ENCODE measurements at regions not wholly inside any gene's neighbourhood (a gene's known extent, or its start where the extent isn't known, plus 50 kb on each side); places are given as distances from the start of the nearest gene placed in this dataset.
"Not testable (repeated sequence)": the region's sequence is repeated elsewhere in the genome, so short reads cannot be mapped to it uniquely, and the experiment has no call there.

GRCh38 chr16:26510924-26511323 is 555.8 kb upstream of the C16orf82 start:
- no peak for DNase-seq

DNA sequence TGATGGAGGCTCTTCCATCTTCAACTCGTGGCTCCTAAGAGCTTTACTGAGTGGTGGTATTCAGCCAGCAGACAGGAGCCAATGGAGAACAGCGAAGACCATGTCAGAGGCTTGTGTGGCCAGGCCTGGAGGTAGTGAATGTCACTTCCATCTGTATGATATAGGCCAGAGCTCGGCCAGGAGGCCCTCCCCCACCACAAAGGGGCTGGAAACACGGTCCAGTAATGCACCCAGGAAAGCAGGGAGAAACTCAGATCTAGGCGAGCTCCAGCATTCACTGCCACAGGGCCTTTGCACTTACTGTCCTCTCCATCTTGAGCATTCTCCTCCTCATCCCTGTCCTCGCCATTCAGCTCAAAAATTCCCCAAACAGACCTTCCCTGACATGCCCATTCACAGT is 555.3 kb upstream of the C16orf82 start:
- DNase-seq: no peak

- no peak for DNase-seq
Observed at GRCh38 chr16:26521626-26522025, 545.1 kb upstream of the C16orf82 start.

GRCh38 chr16:26524281-26524680 is 542.4 kb upstream of the C16orf82 start:
- DNase-seq: no peak

DNA sequence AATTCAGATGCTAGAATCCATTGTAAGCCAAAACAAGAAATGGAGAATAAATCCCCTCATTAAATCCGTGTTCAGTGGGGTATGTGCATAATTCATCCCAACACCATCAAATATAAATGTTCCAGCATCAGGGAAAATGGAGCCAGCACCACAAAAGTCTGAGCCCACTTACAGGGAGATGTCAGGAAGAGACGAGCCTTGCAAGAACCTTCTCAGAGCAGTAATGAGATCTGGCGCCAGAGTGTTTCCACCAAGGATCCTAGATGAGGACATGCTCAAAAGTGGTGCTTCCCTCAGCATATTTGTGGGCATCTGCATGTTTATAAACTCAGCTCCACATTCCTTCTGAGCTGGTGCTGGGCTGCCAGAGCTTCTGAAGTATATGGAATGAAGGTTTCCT is 541.9 kb upstream of the C16orf82 start:
- no peak for DNase-seq

DNA sequence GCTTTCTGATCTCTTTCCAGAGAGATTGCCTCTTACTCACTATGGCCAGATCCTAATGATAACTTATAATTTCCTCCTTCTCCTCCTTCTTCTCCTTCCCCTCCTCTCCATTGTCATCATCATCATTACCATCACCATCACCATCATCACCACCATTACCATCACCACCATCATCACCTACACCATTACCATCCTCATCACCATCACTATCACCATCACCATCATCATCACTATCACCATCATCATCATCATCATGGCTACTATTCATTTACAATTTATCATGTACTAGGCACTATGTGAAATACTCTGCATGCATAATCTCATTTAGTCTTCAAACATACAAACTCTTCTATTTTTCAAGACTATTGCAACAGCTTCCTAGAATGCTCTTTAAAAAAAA is 540.9 kb upstream of the C16orf82 start:
- DNase-seq: no peak

DNA sequence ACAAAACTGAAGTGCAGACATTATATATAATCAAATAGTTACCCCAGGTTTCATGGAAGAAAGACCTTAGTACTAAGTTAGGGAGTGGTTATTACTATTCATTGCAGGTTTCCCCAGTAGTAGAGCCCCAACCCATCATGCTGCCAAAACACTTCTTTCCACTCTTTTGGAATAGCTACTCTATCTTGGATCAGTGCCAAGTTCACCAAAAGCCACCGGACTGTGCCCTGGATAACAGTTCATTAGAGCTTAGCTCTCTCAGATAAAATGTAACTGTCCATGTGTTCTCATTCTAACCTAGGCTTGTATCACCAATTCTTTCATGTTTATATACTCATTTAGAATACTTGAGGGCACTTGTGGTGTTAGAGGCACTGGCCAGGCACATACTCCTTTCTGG is 540.1 kb upstream of the C16orf82 start:
- no peak for DNase-seq

GRCh38 chr16:26530584-26531289 is 536.0 kb upstream of the C16orf82 start:
- DNase-seq: no peak

- DNase-seq: no peak
Observed at GRCh38 chr16:26531290-26531730, 535.4 kb upstream of the C16orf82 start.

GRCh38 chr16:26532456-26532855 is 534.3 kb upstream of the C16orf82 start:
- no peak for DNase-seq

GRCh38 chr16:26542198-26542597 is 524.5 kb upstream of the C16orf82 start:
- no peak for DNase-seq

GRCh38 chr16:26546573-26546972 is 520.2 kb upstream of the C16orf82 start:
- no peak for DNase-seq

GRCh38 chr16:26547681-26548080 is 519.0 kb upstream of the C16orf82 start:
- no peak for DNase-seq

- DNase-seq: no peak
Observed at GRCh38 chr16:26550111-26550610, 516.6 kb upstream of the C16orf82 start.

GRCh38 chr16:26554030-26554429 is 512.7 kb upstream of the C16orf82 start:
- DNase-seq: no peak

DNA sequence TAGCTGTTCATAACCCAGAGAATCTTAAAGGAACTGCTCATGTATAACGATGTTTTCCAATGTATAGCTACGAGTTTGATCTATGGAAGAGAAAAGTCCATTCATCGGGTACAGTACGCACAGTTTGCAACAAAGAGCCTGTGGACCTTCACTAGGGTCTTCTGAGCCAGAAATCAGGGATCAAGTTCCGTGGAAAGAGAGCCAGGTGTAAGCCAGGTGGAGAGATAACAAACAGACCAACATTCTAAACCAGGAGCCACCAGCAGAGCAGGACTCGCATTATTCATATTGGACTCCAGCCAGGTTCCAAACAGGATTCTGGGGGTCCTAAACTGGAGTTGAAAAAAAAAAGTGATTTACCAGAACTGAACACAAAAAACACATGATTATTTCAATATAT is 505.4 kb upstream of the C16orf82 start:
- DNase-seq: no peak

DNA sequence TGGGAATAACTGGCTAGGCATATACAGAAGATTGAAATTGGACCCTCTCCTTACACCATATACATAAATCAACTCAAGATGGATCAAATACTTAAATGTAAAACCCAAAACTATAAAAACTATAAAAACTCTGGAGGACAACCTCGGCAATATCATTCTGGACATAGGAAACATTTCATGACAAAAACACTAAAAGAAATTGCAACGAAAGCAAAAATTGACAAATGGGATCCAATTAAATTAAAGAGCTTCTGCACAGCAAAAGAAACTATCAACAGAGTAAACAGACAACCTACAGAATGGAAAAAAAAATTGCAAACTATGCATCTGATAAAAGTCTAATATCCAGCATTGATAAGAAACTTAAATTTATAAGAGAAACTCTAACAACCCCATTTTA is 503.7 kb upstream of the C16orf82 start:
- DNase-seq: no peak

GRCh38 chr16:26567356-26567755 is 499.4 kb upstream of the C16orf82 start:
- DNase-seq: no peak

GRCh38 chr16:26569793-26570192 is 496.9 kb upstream of the C16orf82 start:
- DNase-seq: no peak

GRCh38 chr16:26578748-26579147 is 488.0 kb upstream of the C16orf82 start:
- no peak for DNase-seq

- DNase-seq: no peak
Observed at GRCh38 chr16:26583803-26584202, 482.9 kb upstream of the C16orf82 start.

- DNase-seq: no peak
Observed at GRCh38 chr16:26593700-26594099, 473.0 kb upstream of the C16orf82 start.

- no peak for DNase-seq
Observed at GRCh38 chr16:26594666-26595065, 472.1 kb upstream of the C16orf82 start.

GRCh38 chr16:26595199-26595598 is 471.5 kb upstream of the C16orf82 start:
- no peak for DNase-seq

GRCh38 chr16:26596033-26596432 is 470.7 kb upstream of the C16orf82 start:
- DNase-seq: not testable (repeated sequence)

Data from NCI-H226 (cell line).